Neural progenitor cell (in vitro differentiated cells): ENCODE measurements at regions not wholly inside any gene's neighbourhood (a gene's known extent, or its start where the extent isn't known, plus 50 kb on each side); places are given as distances from the start of the nearest gene placed in this dataset.

Experiments used
- DNase-seq: peaks from one replicate; pipeline ENCODE4 v3.0.0-alpha.2; 2016; ENCODE audit warnings: low spot score
- H2AFZ ChIP-seq: fragments of 200-600 bp; sonication (generic); replicated peaks from 2 replicates; pipeline ENCODE4 v1.6.1; 2016; ENCODE audit warnings: antibody characterized with exemption
- H3F3A ChIP-seq: fragments of 200-600 bp; sonication (generic); 2 replicates; pipeline ENCODE4 v1.6.1; 2016; ENCODE audit warnings: antibody characterized with exemption, low read depth
- H3K27ac ChIP-seq: fragments of 200-600 bp; sonication (generic); 2 replicates; pipeline ENCODE4 v1.5.1; 2016; ENCODE audit warnings: mild to moderate bottlenecking
- H3K27me3 ChIP-seq: fragments of 200-600 bp; sonication (generic); 2 replicates; pipeline ENCODE4 v1.6.1; 2016; ENCODE audit warnings: mild to moderate bottlenecking, moderate library complexity
- H3K36me3 ChIP-seq: fragments of 200-600 bp; sonication (generic); 2 replicates; pipeline ENCODE4 v1.5.1; 2016
- H3K4me1 ChIP-seq: fragments of 200-600 bp; sonication (generic); 2 replicates; pipeline ENCODE4 v1.6.1; 2016; ENCODE audit warnings: mixed run types
- H3K4me2 ChIP-seq: fragments of 200-600 bp; sonication (generic); 2 replicates; pipeline ENCODE4 v1.6.1; 2016
- H3K4me3 ChIP-seq: fragments of 200-600 bp; sonication (generic); 2 replicates; pipeline ENCODE4 v1.5.1; 2016
- H3K79me2 ChIP-seq: fragments of 200-600 bp; sonication (generic); 2 replicates; pipeline ENCODE4 v1.6.1; 2016; ENCODE audit warnings: low read depth
- H3K9ac ChIP-seq: fragments of 200-600 bp; sonication (generic); 2 replicates; pipeline ENCODE4 v1.6.1; 2016
- H3K9me3 ChIP-seq: fragments of 200-600 bp; sonication (generic); 2 replicates; pipeline ENCODE4 v1.5.1; 2016; ENCODE audit warnings: low read depth
- H4K20me1 ChIP-seq: fragments of 200-600 bp; sonication (generic); 2 replicates; pipeline ENCODE4 v1.6.1; 2016; ENCODE audit warnings: low read depth
- H3K27ac Mint-ChIP-seq: 3 replicates; pipeline ENCODE4 v1.8.0; 2021; ENCODE audit warnings: mixed read lengths
- H3K27me3 Mint-ChIP-seq: 2 replicates; pipeline ENCODE4 v1.8.0; 2022; ENCODE audit warnings: low read depth, mild to moderate bottlenecking, inconsistent platforms, moderate library complexity, mixed read lengths; ENCODE audit not compliant: insufficient read depth
- H3K36me3 Mint-ChIP-seq: 3 replicates; pipeline ENCODE4 v1.8.0; 2021; ENCODE audit warnings: mixed read lengths
- H3K4me1 Mint-ChIP-seq: 3 replicates; pipeline ENCODE4 v1.8.0; 2021; ENCODE audit warnings: mixed read lengths
- H3K4me3 Mint-ChIP-seq: 3 replicates; pipeline ENCODE4 v1.8.0; 2021; ENCODE audit warnings: mild to moderate bottlenecking, moderate library complexity, mixed read lengths
- H3K9me3 Mint-ChIP-seq: 3 replicates; pipeline ENCODE4 v1.8.0; 2020; ENCODE audit warnings: mixed read lengths
- CTCF ChIP-seq: fragments of 200-600 bp; sonication (generic); IDR thresholded peaks from 2 replicates; pipeline ENCODE4 v1.5.1; 2017; ENCODE audit warnings: antibody characterized with exemption, mild to moderate bottlenecking
- EZH2 ChIP-seq: fragments of 200-600 bp; sonication (generic); IDR thresholded peaks from 2 replicates; pipeline ENCODE4 v1.6.1; 2017; ENCODE audit warnings: antibody characterized with exemption, mild to moderate bottlenecking, moderate library complexity
- EZH2phosphoT487 ChIP-seq: fragments of 200-600 bp; sonication (generic); IDR thresholded peaks from 2 replicates; pipeline ENCODE4 v1.6.1; 2017; ENCODE audit warnings: antibody characterized with exemption

GRCh38 chr9:86695910-86696424 lies 251.3 kb downstream of the GAS1 start:
- H3K27me3 ChIP-seq = no peaks in the 10 kb centered on the region
- H3K9me3 Mint-ChIP-seq = peaks cover 2% of the 10 kb centered on the region
- no peak for DNase-seq
- no peaks in the 10 kb centered on the region for H3K9me3 ChIP-seq
- H3K79me2 ChIP-seq = no peaks in the 10 kb centered on the region
- H3K27me3 Mint-ChIP-seq = no peaks in the 10 kb centered on the region
- H3K4me1 ChIP-seq = no peaks in the 10 kb centered on the region
- H3K9ac ChIP-seq = no peak overlapping the region
- no peaks in the 10 kb centered on the region for H4K20me1 ChIP-seq
- peaks cover 13% of the 10 kb centered on the region for H3K4me1 Mint-ChIP-seq
- no peak overlapping the region for H2AFZ ChIP-seq
- no peak overlapping the region for H3K4me3 Mint-ChIP-seq
- no peaks in the 10 kb centered on the region for H3K36me3 Mint-ChIP-seq
- H3K27ac Mint-ChIP-seq = no peak overlapping the region
- TF ChIP-seq CTCF (no peak), EZH2 (no peak), EZH2phosphoT487 (no peak)
- no peak overlapping the region for H3K27ac ChIP-seq
- no peak overlapping the region for H3K4me2 ChIP-seq
- no peaks in the 10 kb centered on the region for H3K36me3 ChIP-seq
- H3K4me3 ChIP-seq = no peak overlapping the region
- H3F3A ChIP-seq = no peaks in the 10 kb centered on the region

- peak; percentile 23 for DNase-seq
- peaks cover 4% of the 10 kb centered on the region for H3K4me1 Mint-ChIP-seq
These were observed 257.3 kb downstream of the GAS1 start for GRCh38 chr9:86690034-86690433.

GRCh38 chr9:86687788-86688187 lies 259.5 kb downstream of the GAS1 start:
- H3K4me1 Mint-ChIP-seq = peaks cover 4% of the 10 kb centered on the region
- no peaks in the 10 kb centered on the region for H4K20me1 ChIP-seq
- H3K27ac ChIP-seq = no peak overlapping the region
- no peak overlapping the region for H3K4me3 Mint-ChIP-seq
- no peaks in the 10 kb centered on the region for H3K36me3 Mint-ChIP-seq
- H3K9me3 ChIP-seq = no peaks in the 10 kb centered on the region
- peak overlapping the region; percentile 6 for H2AFZ ChIP-seq
- TF ChIP-seq CTCF = no peak
- peaks cover 10% of the 10 kb centered on the region for H3K4me1 ChIP-seq
- DNase-seq = no peak
- no peaks in the 10 kb centered on the region for H3K36me3 ChIP-seq
- no peak overlapping the region for H3K4me3 ChIP-seq
- H3K4me2 ChIP-seq = no peak overlapping the region
- H3F3A ChIP-seq = no peaks in the 10 kb centered on the region
- H3K27me3 ChIP-seq = no peaks in the 10 kb centered on the region
- H3K79me2 ChIP-seq = no peaks in the 10 kb centered on the region
- H3K27ac Mint-ChIP-seq = peak overlapping the region; percentile 63
- H3K9me3 Mint-ChIP-seq = peaks cover 2% of the 10 kb centered on the region
- H3K27me3 Mint-ChIP-seq = peaks cover 4% of the 10 kb centered on the region
- no peak overlapping the region for H3K9ac ChIP-seq

More at GRCh38 chr9:86690034-86690433, 257.3 kb downstream of the GAS1 start:
- no peak overlapping the region for H3K27ac Mint-ChIP-seq
- Histone ChIP-seq H2AFZ (no peak overlapping the region), H3K9ac (no peak overlapping the region), H3F3A (no peaks in the 10 kb centered on the region), H3K27me3 (no peaks in the 10 kb centered on the region), H3K36me3 (no peaks in the 10 kb centered on the region), H3K4me3 (no peak overlapping the region), H3K4me2 (no peak overlapping the region), H3K4me1 (peaks cover 10% of the 10 kb centered on the region), H3K27ac (no peak overlapping the region), H4K20me1 (no peaks in the 10 kb centered on the region), H3K9me3 (no peaks in the 10 kb centered on the region), H3K79me2 (no peaks in the 10 kb centered on the region)
- H3K27me3 Mint-ChIP-seq = peaks cover 4% of the 10 kb centered on the region
- no peaks in the 10 kb centered on the region for H3K36me3 Mint-ChIP-seq
- no peak overlapping the region for H3K4me3 Mint-ChIP-seq
- TF ChIP-seq EZH2 = no peak
- no peak for TF ChIP-seq CTCF
- TF ChIP-seq EZH2phosphoT487 = no peak
- H3K9me3 Mint-ChIP-seq = peaks cover 2% of the 10 kb centered on the region
